GM13976 (cell line): ENCODE measurements at regions not wholly inside any gene's neighbourhood (a gene's known extent, or its start where the extent isn't known, plus 50 kb on each side); places are given as distances from the start of the nearest gene placed in this dataset.

Experiments used
- DNase-seq: peaks from one replicate; pipeline ENCODE4 v3.0.0; 2012; ENCODE audit warnings: low spot score
- CTCF ChIP-seq: IDR thresholded peaks from 2 replicates; pipeline ENCODE4 v1.5.1; 2012; ENCODE audit warnings: borderline replicate concordance, mild to moderate bottlenecking; ENCODE audit not compliant: insufficient read depth; ENCODE audit errors: extremely low read depth, missing control alignments, control extremely low read depth
- in situ Hi-C: fragments of 300-500 bp; cut with MboI; formaldehyde crosslinking; loops from one replicate; pipeline ENCODE4 v1.12.0; 2022; ENCODE audit warnings: low sequenced_read_pairs, mixed read lengths, inconsistent platforms; ENCODE audit not compliant: unreplicated experiment

DNA sequence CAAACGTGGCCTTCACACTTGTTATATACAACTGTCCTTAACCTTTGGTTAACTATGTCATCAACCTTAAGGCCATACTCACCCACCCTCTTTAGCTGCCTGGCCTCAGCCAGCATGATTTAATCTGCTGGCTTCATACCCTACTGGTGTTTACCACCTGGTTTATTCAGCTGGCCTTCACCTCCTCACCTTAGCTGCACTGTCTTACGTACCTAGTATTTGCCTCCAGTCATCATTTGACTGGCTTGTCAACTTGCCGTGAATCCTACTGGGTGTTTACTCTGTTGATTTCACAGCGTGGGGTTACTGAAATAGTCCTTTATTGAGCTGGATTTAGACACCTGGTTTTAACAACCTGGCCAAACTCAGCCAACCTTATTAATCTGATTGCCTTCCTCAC, 102.8 kb downstream of the IL12A start:
- in situ Hi-C loops, result no loop called here
- DNase-seq, result no peak
- TF ChIP-seq CTCF, result no peak

DNA sequence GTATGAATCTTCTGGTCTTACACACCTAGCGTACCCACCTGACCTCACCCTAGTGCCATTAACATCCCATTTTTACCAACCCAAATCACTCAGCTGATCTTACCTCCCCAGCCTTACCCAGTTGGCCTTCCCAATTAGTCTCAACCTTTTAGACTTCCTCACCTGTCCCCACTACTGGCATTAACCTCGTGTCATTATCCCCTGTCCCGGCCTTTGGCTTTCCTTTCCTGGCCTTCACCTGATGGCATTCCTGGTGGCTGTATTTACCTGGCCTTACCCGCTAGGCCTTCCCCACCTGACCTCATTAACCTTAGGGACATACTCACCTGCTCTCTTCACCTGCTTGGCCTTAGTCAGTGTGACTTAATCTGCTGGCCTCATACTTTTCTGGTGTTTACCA, 104.1 kb downstream of the IL12A start:
- no peak for TF ChIP-seq CTCF
- no peak for DNase-seq
- in situ Hi-C loops, result no loop called here

- no peak for DNase-seq
- TF ChIP-seq CTCF, result no peak
- in situ Hi-C loops, result no loop called here
Measured at GRCh38 chr3:160094562-160094961, 105.9 kb downstream of the IL12A start.

DNA sequence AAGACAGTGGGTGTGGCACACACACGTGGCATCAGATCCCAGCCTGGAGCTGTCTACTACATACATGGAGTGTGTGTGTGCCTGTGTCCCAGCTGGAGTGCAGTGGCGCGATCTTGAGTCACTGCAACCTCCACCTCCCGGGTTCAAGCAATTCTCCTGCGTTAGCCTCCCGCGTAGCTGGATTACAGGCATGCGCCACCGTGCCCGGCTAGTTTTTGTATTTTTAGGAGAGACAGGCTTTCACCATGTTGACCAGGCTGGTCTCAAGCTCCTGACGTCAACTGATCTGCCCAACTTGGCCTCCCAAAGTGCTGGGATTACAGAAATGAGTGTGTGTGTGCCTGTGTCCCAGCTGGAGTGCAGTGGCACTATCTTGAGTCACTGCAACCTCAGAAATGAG, 108.8 kb downstream of the IL12A start:
- no peak for DNase-seq
- no peak for TF ChIP-seq CTCF
- in situ Hi-C loops, result no loop called here

DNA sequence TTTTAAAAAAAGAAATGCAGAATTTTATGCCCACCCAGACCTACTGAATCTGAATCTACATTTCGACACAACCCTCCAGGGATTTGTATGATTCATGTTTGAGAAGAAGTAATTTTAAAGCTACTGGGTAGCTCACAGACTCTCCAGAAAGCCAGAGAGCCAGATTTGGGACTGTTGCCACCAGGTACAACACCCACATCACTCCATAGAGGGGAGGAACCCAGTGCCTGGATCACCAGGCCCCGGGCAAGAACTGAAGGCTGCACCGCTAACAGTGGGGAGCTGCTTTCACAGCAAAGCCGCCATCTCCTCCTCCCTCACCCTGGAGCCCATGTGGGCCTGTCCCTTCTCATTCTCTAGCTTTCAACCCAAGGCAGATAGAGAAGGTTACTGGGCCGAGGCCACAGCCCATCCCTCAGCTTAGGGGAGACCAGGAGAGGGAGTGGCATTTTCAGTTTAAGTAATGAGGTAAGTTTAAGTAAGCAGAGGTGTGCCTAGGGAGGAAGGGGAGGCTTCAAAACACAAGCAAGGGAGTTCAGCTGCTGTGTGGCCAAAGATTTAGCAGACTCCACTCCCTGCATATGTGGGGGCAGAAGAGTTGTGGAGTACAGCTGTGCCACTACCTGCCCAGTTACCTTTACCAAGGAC, 109.8 kb downstream of the IL12A start:
- DNase-seq, result no peak
- in situ Hi-C loops, result no loop called here
- TF ChIP-seq CTCF, result no peak

GRCh38 chr3:160098926-160099626, 110.4 kb downstream of the IL12A start:
- in situ Hi-C loops, result no loop called here
- TF ChIP-seq CTCF, result no peak
- no peak for DNase-seq
